ENCODE measurements at regions not wholly inside any gene's neighbourhood (a gene's known extent, or its start where the extent isn't known, plus 50 kb on each side); places are given as distances from the start of the nearest gene placed in this dataset.
"Not testable (repeated sequence)": the region's sequence is repeated elsewhere in the genome, so short reads cannot be mapped to it uniquely, and the experiment has no call there.

DNA sequence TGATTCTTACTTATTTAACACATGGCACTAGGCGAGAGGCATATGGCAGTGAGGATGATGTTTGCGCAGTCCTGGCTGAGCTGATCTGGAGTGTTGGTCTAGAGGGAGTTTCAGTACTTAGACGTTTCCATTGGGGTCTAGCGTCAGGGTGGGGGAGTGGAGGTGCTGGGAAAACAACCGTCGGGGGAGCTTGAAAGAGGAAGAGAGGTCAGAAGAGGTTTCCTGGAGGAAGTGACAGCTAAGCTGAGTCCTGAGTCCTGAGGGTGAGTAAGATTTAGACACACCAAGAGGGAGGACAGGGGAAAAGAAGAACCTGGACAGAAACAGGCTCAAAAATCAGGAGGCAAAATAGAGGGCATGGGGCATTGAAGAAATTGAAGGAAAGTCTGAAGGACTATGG lies 81.4 kb downstream of the ALOX5AP start:
- no peak for DNase-seq

DNA sequence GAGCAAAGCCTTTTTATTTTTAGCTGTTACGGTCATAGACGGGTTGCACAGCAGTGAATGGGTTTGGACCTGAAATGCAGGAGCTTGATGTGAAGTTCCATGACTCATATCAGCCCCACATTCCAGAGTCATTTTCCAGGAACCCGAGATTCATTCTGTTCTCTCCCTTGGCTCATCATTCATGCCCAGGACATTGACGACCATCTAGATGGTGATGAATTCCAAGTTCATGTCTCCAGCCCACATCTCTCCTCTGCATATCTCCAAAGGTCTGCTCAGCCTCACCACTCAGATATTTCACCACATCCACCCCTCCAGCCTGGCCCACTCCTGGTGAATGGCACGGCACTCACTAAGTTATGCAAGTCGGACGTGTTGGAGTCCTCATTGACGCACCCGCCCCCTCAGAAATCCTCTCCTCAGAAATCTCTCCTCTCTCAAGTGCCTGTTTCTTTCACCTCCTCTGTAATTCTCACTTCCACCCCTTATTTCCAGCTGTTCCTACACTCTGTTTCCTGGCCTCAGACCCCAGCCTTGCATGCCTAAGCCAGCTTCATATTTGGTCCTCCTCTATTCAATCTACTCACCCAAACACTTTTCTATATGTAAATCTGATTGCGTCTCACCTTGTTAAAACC lies 83.1 kb downstream of the ALOX5AP start:
- DNase-seq: peak; percentile 88

DNA sequence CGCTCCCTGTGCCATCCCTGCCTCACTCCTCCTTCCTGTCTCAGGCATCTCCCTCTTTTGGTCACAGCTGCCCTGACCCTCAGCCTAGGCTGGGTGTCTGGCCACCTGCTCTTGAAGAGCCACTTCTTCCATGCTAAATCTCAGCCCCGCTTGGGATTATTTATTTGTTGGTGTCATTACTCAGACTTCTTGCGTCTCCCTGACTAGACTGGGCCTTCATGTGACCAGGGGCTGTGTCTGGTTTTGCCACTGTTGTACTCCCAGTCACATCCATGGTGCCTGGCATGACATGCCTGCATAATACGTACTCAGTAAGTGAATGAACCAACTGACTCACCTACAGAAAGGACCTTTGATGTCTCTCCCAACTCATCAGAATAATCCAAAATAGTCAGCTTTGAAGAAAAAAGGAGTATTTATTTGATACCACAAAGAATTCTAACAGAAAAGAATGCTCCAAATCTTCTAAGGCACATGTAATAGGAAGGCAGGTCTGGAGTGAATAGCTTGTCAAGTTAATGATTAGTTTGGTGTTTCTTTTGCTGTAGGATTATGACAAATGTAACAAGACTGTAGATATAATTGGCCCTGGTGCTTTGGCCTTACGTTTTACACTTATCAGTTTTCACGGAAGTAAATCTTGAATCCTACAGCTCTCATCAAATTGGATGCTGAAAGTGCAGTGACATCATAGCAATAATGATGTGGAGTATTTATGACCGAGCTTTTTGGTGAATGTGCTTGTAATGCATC lies 84.0 kb downstream of the ALOX5AP start:
- no peak for DNase-seq

DNA sequence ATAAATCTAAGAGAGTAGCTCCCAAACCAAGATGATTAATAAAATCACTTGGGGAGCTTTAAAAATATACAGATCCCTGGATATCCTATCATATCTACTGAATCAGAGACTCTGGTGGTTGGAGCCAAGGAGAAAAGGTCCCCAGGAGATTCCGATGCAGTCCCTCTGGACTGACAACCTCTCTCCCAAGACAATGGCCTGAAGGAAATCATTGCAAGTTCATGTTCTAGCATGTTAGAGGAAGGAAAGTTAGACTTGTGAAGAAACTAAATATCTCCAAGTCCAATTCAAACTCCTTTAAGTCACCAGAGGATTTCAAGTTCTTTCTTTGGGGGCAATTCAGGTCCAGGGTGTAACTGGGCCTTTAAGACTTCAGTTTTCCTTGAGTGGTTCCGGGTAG lies 84.7 kb upstream of the MEDAG start:
- DNase-seq: no peak

GRCh38 chr13:30824651-30825050 lies 81.4 kb upstream of the MEDAG start:
- DNase-seq: no peak

- DNase-seq: no peak
These were observed 79.0 kb upstream of the MEDAG start for GRCh38 chr13:30826911-30827577.

DNA sequence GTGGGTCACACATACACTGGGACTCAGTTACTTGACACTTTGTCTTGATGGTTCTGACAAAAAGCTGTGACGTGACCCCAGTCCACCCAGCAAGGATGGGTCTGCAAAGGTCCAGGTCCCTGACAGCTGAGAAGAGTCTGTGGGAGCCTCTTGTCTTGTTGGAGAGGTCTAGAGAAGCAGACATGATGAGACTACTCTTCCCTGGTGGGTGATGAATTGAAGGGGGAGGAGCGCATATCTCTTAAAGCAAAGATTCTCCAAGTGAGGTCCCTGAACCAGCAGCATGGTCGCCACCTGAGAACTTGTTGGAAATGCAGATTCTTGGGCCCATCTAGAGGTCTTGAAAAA lies 78.5 kb upstream of the MEDAG start:
- no peak for DNase-seq

DNA sequence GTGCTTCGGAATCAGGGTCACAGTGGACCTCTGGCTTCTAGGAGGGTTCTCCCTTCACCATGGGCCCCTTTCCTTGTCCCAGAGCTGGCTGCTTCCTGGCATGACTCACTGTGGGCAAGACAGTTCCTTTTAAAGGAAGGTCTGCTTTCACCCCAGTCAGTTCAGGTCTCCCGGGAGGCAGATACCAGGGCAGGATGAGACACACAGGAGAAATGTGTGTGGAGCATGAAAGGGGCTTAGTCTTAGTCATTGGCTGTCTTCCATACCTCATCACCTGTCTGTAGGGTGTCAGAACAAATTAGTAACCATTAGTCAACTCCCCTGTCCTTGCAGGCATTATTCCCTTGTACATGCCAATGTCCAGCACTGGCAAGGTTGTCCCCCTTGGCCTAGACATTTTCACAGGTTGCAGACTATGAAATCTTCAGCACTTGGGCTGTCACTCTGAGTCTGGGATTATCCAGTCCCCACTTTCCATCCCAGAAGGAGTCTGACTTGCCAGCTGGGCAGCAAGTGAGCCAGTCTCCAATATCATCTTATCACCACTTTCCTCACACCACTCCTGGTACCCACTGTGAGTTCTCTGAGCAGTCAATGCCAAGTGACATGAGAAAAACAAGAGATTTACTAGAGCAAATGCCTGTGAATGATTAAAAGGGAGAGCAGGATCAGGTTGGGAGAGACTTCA lies 76.8 kb upstream of the MEDAG start:
- DNase-seq: peak; percentile 91

- no peak for DNase-seq
These were observed 76.0 kb upstream of the MEDAG start for GRCh38 chr13:30829833-30830637.

DNA sequence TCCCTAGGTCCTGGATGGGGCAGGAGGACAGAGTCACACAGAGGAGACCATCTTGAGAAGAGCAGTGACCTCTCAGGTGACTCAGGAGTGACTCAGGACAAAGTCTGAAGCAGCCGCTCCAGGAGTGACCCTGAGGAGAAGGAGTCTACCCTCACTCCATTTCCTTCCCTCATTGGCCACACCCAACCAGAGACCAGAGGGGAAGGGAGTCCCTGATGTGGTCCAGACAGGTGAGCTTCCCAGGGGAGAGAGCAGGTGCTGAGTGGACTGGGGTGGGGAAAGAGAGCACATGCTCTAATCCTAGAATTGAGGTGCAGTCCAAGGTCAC lies 75.5 kb upstream of the MEDAG start:
- DNase-seq: no peak

DNA sequence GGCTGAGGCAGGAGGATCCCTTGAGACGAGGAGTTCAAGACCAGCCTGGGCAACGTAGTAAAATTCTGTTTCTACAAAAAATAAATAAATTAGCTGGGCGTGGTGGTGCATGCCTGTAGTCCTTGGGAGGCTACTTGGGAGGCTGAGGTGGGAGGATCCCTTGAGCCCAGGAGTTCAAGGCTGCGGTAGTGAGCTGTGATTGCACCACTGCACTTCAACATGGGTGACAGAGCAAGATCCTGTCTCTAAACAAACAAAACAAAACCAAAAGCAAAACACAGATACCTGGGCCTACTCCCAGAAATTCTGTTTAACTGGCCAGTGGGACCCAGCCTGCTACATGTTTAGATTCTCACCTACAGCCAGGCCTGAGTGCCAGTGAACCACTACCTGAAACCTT lies 74.6 kb upstream of the MEDAG start:
- DNase-seq: no peak

- DNase-seq: no peak
These were observed 73.7 kb upstream of the MEDAG start for GRCh38 chr13:30832377-30832776.

GRCh38 chr13:30832845-30833332 lies 73.2 kb upstream of the MEDAG start:
- DNase-seq: peak; percentile 55

GRCh38 chr13:30835442-30835841 lies 70.6 kb upstream of the MEDAG start:
- DNase-seq: no peak

DNA sequence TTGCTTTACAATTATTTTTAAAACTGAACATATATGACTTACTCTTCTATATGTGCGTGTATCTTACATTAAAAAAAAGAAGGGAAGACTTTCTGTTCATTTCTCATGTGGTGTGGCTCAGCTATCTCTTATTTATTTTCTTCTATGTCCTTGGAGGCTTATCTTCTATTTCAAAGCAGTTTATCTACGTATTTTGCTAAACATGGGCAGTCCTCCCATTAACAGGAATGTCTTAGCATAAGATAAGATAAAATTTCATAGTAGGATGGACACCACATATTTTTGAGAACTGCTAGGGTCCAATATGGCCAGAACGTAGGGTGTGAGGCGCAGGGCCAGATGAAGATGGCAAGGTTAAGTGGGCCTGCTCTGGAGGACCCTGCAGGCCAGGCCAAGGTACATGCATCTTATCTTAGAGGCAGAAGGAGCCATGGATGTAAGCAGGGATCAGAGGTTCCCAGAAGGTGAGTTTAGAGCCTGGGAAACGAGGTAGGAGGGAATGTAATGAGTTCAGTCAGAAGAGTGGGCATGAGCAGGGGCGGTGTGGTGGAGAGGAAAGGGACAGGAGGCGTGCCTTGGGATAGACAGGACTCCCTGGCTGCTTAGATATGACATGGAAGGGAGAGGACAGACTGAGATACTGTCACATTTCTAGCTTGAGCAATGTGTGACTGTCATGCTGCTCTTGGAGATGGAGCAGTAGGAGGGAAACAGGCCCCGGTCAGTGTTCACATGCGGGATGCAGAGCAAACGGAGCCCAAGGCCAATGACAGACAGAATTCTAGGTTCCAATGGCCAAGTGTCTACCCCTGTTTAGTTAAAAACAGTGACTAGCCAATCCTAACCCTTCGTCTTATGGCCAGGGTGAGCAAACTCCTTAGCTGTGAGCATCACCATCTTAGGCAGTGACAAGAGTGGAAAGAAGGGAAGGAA lies 68.6 kb upstream of the MEDAG start:
- no peak for DNase-seq

GRCh38 chr13:30839636-30840035 lies 66.4 kb upstream of the MEDAG start:
- not testable (repeated sequence) for DNase-seq

DNA sequence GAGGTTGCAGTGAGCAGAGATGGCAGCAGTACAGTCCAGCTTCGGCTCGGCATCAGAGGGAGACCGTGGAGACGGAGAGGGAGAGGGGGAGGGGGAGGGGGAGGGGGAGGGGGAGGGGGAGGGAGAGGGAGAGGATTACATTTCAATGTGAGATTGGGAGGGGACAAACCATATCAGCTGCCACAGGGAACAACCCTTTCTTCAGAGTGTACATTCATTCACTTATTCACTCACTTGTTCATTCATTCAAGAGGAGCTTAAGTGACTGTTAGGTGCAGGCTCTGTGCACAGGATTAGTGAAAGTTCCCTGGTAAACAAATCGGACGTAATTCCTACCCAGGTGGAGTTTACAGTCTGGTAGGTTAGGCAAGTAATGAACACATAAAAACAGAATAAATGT lies 65.6 kb upstream of the MEDAG start:
- DNase-seq: no peak

- DNase-seq: no peak
These were observed 64.9 kb upstream of the MEDAG start for GRCh38 chr13:30841154-30841553.

DNA sequence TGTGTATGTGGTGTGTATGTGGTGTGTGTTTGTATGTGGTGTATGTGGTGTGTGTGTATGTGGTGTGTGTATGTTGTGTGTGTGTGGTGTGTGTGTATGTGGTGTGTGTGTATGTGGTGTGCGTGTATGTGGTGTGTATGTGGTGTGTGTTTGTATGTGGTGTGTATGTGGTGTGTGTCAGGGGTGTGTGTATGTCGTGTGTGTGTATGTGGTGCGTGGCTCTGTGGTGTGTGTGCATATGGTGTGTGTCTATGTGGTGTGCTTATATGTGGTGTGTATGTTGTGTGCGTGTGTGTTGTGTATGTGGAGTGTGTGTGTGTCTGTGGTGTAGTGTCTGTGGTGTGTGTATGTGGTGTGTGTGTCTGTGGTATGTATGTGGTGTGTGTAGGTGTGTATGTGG lies 62.5 kb upstream of the MEDAG start:
- DNase-seq: no peak

GRCh38 chr13:30844548-30845296 lies 61.3 kb upstream of the MEDAG start:
- no peak for DNase-seq

Data from fibroblast of skin of back (primary cell).